B cell (primary cell): ENCODE measurements at regions not wholly inside any gene's neighbourhood (a gene's known extent, or its start where the extent isn't known, plus 50 kb on each side); places are given as distances from the start of the nearest gene placed in this dataset.

Experiments used
- EZH2 ChIP-seq: IDR thresholded peaks from 2 replicates; pipeline ENCODE4 v1.6.1; 2012; ENCODE audit warnings: borderline replicate concordance, low read depth, mild to moderate bottlenecking, moderate library complexity, low read length; ENCODE audit not compliant: insufficient read depth, poor library complexity, severe bottlenecking
- TF ChIP-seq, protein P1 (sequence below): fragments of 200-600 bp; IDR thresholded peaks from one replicate; pipeline ENCODE4 v1.8.0; 2022; ENCODE audit warnings: antibody characterized with exemption, mild to moderate bottlenecking

DNA sequence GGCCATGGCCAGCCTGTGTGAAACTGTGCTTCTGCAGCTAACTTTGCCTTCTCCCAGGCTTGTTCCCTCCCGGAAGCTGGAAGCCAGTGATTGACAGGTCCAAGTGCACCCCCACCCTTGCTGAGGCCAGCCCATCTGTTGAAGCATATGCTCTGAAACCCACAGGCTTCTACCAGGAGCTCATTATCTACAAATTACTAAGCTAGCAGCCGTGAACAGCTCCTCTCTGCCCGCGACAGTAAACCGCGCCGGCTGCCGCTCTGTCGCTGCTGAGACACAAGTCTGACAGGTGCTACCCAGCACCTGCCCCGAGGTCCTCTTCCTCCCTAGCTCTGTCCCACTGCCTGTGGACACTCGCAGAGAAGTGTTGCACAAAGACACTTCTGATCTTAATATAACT, 490.9 kb downstream of the GADD45G start:
- TF ChIP-seq, protein P1, sequence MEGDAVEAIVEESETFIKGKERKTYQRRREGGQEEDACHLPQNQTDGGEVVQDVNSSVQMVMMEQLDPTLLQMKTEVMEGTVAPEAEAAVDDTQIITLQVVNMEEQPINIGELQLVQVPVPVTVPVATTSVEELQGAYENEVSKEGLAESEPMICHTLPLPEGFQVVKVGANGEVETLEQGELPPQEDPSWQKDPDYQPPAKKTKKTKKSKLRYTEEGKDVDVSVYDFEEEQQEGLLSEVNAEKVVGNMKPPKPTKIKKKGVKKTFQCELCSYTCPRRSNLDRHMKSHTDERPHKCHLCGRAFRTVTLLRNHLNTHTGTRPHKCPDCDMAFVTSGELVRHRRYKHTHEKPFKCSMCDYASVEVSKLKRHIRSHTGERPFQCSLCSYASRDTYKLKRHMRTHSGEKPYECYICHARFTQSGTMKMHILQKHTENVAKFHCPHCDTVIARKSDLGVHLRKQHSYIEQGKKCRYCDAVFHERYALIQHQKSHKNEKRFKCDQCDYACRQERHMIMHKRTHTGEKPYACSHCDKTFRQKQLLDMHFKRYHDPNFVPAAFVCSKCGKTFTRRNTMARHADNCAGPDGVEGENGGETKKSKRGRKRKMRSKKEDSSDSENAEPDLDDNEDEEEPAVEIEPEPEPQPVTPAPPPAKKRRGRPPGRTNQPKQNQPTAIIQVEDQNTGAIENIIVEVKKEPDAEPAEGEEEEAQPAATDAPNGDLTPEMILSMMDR, result no peak
- no peak for TF ChIP-seq EZH2
